Nephron progenitor cell (in vitro differentiated cells): ENCODE measurements at regions not wholly inside any gene's neighbourhood (a gene's known extent, or its start where the extent isn't known, plus 50 kb on each side); places are given as distances from the start of the nearest gene placed in this dataset.

Source experiments
- DNase-seq: peaks from one replicate; pipeline ENCODE4 v3.0.0; 2021
- H3K27ac Mint-ChIP-seq: 2 replicates; pipeline ENCODE4 v1.8.0; 2021; ENCODE audit warnings: mild to moderate bottlenecking, moderate library complexity, mixed read lengths
- H3K27me3 Mint-ChIP-seq: 2 replicates; pipeline ENCODE4 v1.8.0; 2021; ENCODE audit warnings: mild to moderate bottlenecking, low read depth, mixed read lengths; ENCODE audit not compliant: poor library complexity
- H3K36me3 Mint-ChIP-seq: 2 replicates; pipeline ENCODE4 v1.8.0; 2021; ENCODE audit warnings: low read depth, mixed read lengths
- H3K4me1 Mint-ChIP-seq: 2 replicates; pipeline ENCODE4 v1.8.0; 2021; ENCODE audit warnings: mixed read lengths
- H3K4me3 Mint-ChIP-seq: 2 replicates; pipeline ENCODE4 v1.8.0; 2021; ENCODE audit warnings: mild to moderate bottlenecking, moderate library complexity, mixed read lengths
- H3K9me3 Mint-ChIP-seq: 2 replicates; pipeline ENCODE4 v1.8.0; 2021; ENCODE audit warnings: mild to moderate bottlenecking, moderate library complexity, mixed read lengths
- TF ChIP-seq, protein P1 (sequence below): fragments of 200-600 bp; sonication (generic); IDR thresholded peaks from 2 replicates; pipeline ENCODE4 v1.5.0; 2021; ENCODE audit warnings: antibody characterized with exemption

DNA sequence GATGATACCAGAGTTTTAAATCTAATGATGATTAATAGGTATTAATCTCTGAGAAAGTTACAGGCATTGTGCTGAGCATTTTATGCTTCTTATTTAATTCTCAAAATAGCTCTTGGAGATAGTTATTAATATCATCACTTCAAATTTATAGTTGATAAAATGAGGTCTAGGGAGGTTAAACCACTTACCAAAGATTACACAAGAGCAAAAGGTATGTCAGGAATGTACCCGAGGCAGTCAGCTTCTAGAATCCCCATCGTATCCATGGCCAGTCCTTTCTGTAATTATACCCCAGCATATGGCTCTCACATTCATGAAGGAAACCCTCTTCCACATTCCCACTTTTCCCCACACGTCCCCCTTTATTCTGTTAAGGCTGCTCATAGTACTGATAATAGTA is 421.3 kb downstream of the PYDC2 start:
- no peaks in the 10 kb centered on the region for H3K9me3 Mint-ChIP-seq
- TF ChIP-seq, protein P1, sequence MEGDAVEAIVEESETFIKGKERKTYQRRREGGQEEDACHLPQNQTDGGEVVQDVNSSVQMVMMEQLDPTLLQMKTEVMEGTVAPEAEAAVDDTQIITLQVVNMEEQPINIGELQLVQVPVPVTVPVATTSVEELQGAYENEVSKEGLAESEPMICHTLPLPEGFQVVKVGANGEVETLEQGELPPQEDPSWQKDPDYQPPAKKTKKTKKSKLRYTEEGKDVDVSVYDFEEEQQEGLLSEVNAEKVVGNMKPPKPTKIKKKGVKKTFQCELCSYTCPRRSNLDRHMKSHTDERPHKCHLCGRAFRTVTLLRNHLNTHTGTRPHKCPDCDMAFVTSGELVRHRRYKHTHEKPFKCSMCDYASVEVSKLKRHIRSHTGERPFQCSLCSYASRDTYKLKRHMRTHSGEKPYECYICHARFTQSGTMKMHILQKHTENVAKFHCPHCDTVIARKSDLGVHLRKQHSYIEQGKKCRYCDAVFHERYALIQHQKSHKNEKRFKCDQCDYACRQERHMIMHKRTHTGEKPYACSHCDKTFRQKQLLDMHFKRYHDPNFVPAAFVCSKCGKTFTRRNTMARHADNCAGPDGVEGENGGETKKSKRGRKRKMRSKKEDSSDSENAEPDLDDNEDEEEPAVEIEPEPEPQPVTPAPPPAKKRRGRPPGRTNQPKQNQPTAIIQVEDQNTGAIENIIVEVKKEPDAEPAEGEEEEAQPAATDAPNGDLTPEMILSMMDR, result no peak
- H3K27me3 Mint-ChIP-seq, result no peaks in the 10 kb centered on the region
- DNase-seq, result no peak
- no peak overlapping the region for H3K27ac Mint-ChIP-seq
- H3K4me1 Mint-ChIP-seq, result no peaks in the 10 kb centered on the region
- H3K4me3 Mint-ChIP-seq, result no peak overlapping the region
- no peaks in the 10 kb centered on the region for H3K36me3 Mint-ChIP-seq

DNA sequence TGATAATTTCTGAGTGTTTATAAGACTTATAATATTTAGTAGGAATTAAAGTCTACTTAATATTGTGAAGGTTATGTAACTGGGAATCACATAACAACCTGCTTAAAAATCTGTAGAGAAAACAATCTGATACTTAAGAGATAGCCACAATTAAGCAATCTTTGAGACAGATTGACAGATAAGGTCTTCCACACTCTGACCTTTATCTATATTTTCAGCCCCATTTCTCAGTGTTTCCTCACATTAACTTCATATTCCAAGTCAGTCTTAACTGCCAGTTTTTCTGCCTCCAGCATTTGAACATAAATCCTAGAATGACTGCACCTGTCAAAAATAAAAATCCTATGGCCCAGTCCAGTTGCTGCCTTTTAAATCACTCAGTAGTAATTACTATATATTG is 423.2 kb downstream of the PYDC2 start:
- Mint-ChIP-seq H3K36me3 (no peaks in the 10 kb centered on the region), H3K27me3 (no peaks in the 10 kb centered on the region), H3K4me3 (no peak overlapping the region), H3K9me3 (no peaks in the 10 kb centered on the region), H3K4me1 (no peaks in the 10 kb centered on the region), H3K27ac (no peak overlapping the region)
- TF ChIP-seq, protein P1, result no peak
- DNase-seq, result no peak

GRCh38 chr3:191889106-191889505 is 428.1 kb downstream of the PYDC2 start:
- no peaks in the 10 kb centered on the region for H3K36me3 Mint-ChIP-seq
- no peak overlapping the region for H3K27ac Mint-ChIP-seq
- no peaks in the 10 kb centered on the region for H3K9me3 Mint-ChIP-seq
- TF ChIP-seq, protein P1, result no peak
- DNase-seq, result no peak
- H3K4me3 Mint-ChIP-seq, result no peak overlapping the region
- H3K4me1 Mint-ChIP-seq, result peaks cover 7% of the 10 kb centered on the region
- H3K27me3 Mint-ChIP-seq, result no peaks in the 10 kb centered on the region

- Mint-ChIP-seq H3K27ac (no peak overlapping the region), H3K9me3 (no peaks in the 10 kb centered on the region), H3K36me3 (no peaks in the 10 kb centered on the region), H3K4me1 (peaks cover 14% of the 10 kb centered on the region), H3K27me3 (no peaks in the 10 kb centered on the region), H3K4me3 (no peak overlapping the region)
- DNase-seq, result no peak
- TF ChIP-seq, protein P1, result no peak
These were observed 428.8 kb downstream of the PYDC2 start for GRCh38 chr3:191889756-191890155.

DNA sequence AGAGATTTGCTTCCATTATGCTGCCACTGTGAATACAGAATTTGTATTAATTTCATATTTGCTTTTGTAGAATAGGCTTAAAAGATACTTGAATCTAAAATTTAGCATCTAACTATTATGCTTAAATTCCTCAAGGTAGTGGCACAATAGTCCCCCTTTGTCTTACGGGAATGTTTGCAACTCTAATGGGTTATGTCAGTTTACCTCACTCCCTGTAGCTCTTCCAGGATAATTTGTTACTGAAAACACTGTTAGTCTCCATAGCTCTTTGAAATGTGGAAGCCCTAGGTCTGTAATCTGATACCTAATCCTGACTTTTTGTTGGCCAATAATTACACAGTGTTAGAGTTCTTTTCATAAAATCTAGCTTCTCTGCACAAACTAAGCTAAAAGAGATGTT is 433.4 kb downstream of the PYDC2 start:
- Mint-ChIP-seq H3K27ac (no peak overlapping the region), H3K27me3 (no peaks in the 10 kb centered on the region), H3K9me3 (no peaks in the 10 kb centered on the region), H3K36me3 (no peaks in the 10 kb centered on the region), H3K4me3 (no peak overlapping the region), H3K4me1 (peaks cover 29% of the 10 kb centered on the region)
- no peak for DNase-seq
- TF ChIP-seq, protein P1, result no peak

GRCh38 chr3:191901741-191902140 is 440.8 kb downstream of the PYDC2 start:
- no peak overlapping the region for H3K4me3 Mint-ChIP-seq
- no peaks in the 10 kb centered on the region for H3K27me3 Mint-ChIP-seq
- no peaks in the 10 kb centered on the region for H3K4me1 Mint-ChIP-seq
- TF ChIP-seq, protein P1, result no peak
- DNase-seq, result no peak
- no peak overlapping the region for H3K27ac Mint-ChIP-seq
- no peaks in the 10 kb centered on the region for H3K9me3 Mint-ChIP-seq
- no peaks in the 10 kb centered on the region for H3K36me3 Mint-ChIP-seq
